HEK293 (cell line): ENCODE measurements at regions not wholly inside any gene's neighbourhood (a gene's known extent, or its start where the extent isn't known, plus 50 kb on each side); places are given as distances from the start of the nearest gene placed in this dataset.

ENCODE experiments used
- CTCF ChIA-PET: fragments of 350-600 bp; formaldehyde crosslinking; extraction: SDS; loops from one replicate; lab custom pipeline; 2021; ENCODE audit warnings: antibody characterized with exemption; lab: Yijun Ruan, JAX
- POLR2A ChIA-PET: fragments of 300-600 bp; formaldehyde crosslinking; extraction: SDS; loops from one replicate; lab custom pipeline; 2020; ENCODE audit warnings: antibody characterized with exemption, inconsistent platforms; lab: Yijun Ruan, JAX
- H3K27ac ChIP-seq: fragments of 200-500 bp; sonication (Bioruptor generic); 2 replicates; pipeline ENCODE4 v1.5.1; 2014; ENCODE audit warnings: low read depth, low read length, control low read depth, inconsistent platforms; ENCODE audit errors: extremely low read depth
- H3K36me3 ChIP-seq, 2 experiments: fragments of 200-500 bp in 1 of 2; sonication (Bioruptor generic) in 1 of 2; 1 replicate in 1 of 2; 2 replicates in 1 of 2; pipeline ENCODE4 v1.5.1; 2014 to 2017; ENCODE audit warnings: inconsistent platforms in 2 of 2, low read length in 2 of 2; ENCODE audit not compliant: control insufficient read depth in 2 of 2, insufficient read depth in 1 of 2
- H3K4me1 ChIP-seq: fragments of 200-500 bp; sonication (Bioruptor generic); 2 replicates; pipeline ENCODE4 v1.5.1; 2014; ENCODE audit warnings: mild to moderate bottlenecking, low read length, inconsistent platforms; ENCODE audit not compliant: control insufficient read depth, insufficient read depth
- H3K4me3 ChIP-seq: 2 replicates; pipeline ENCODE4 v1.5.1; 2011; ENCODE audit warnings: low read depth, mild to moderate bottlenecking, control low read depth, low read length, moderate library complexity
- H3K9me3 ChIP-seq: fragments of 200-500 bp; sonication (Bioruptor generic); 2 replicates; pipeline ENCODE4 v1.5.1; 2014; ENCODE audit warnings: low read depth, low read length, inconsistent platforms; ENCODE audit not compliant: control insufficient read depth, insufficient read depth
- BCL11A ChIP-seq: fragments of 450-650 bp; formaldehyde crosslinking; IDR thresholded peaks from 2 replicates; pipeline ENCODE4 v1.5.1; 2016; ENCODE audit warnings: low read depth, missing biosample characterization, missing genetic modification characterization
- HOXC10 ChIP-seq: sonication (generic); formaldehyde crosslinking; IDR thresholded peaks from 2 replicates; pipeline ENCODE4 v1.8.1; 2023; ENCODE audit warnings: mild to moderate bottlenecking, missing genetic modification reagents
- KLF1 ChIP-seq: fragments of 450-650 bp; formaldehyde crosslinking; IDR thresholded peaks from 2 replicates; pipeline ENCODE4 v1.5.1; 2016; ENCODE audit warnings: missing biosample characterization, missing genetic modification characterization
- KLF16 ChIP-seq: fragments of 450-650 bp; formaldehyde crosslinking; IDR thresholded peaks from 2 replicates; pipeline ENCODE4 v1.5.1; 2017; ENCODE audit warnings: missing biosample characterization, missing genetic modification characterization
- PRDM1 ChIP-seq: fragments of 450-650 bp; formaldehyde crosslinking; IDR thresholded peaks from 2 replicates; pipeline ENCODE4; 2016; ENCODE audit warnings: missing biosample characterization, missing genetic modification characterization
- SCRT1 ChIP-seq: fragments of 450-650 bp; formaldehyde crosslinking; IDR thresholded peaks from 2 replicates; pipeline ENCODE4 v1.5.1; 2016; ENCODE audit warnings: missing biosample characterization, missing genetic modification characterization, borderline replicate concordance
- SP7 ChIP-seq: fragments of 450-650 bp; formaldehyde crosslinking; IDR thresholded peaks from 2 replicates; pipeline ENCODE4 v1.5.1; 2016; ENCODE audit warnings: missing biosample characterization, missing genetic modification characterization
- ZFP37 ChIP-seq: fragments of 450-650 bp; formaldehyde crosslinking; IDR thresholded peaks from 2 replicates; pipeline ENCODE4 v1.5.1; 2016; ENCODE audit warnings: missing biosample characterization, missing genetic modification characterization
- ZNF114 ChIP-seq: fragments of 450-650 bp; formaldehyde crosslinking; IDR thresholded peaks from 2 replicates; pipeline ENCODE4 v1.5.0; 2017; ENCODE audit warnings: missing biosample characterization, missing genetic modification characterization
- ZNF239 ChIP-seq: fragments of 450-650 bp; formaldehyde crosslinking; IDR thresholded peaks from 2 replicates; pipeline ENCODE4 v1.5.1; 2016; ENCODE audit warnings: missing biosample characterization, missing genetic modification characterization
- ZNF324 ChIP-seq: fragments of 450-650 bp; formaldehyde crosslinking; IDR thresholded peaks from 2 replicates; pipeline ENCODE4 v1.5.1; 2016; ENCODE audit warnings: missing biosample characterization, missing genetic modification characterization
- ZNF335 ChIP-seq: fragments of 450-650 bp; formaldehyde crosslinking; conservative IDR thresholded peaks from 2 replicates; pipeline ENCODE4 v1.5.1; 2016; ENCODE audit warnings: missing biosample characterization, missing genetic modification characterization
- ZNF404 ChIP-seq: fragments of 450-650 bp; formaldehyde crosslinking; IDR thresholded peaks from 2 replicates; pipeline ENCODE4 v1.5.1; 2017; ENCODE audit warnings: missing biosample characterization, missing genetic modification characterization
- ZNF510 ChIP-seq: fragments of 450-650 bp; formaldehyde crosslinking; IDR thresholded peaks from 2 replicates; pipeline ENCODE4 v1.5.1; 2018; ENCODE audit warnings: mild to moderate bottlenecking, missing genetic modification characterization, missing biosample characterization; ENCODE audit not compliant: insufficient replicate concordance
- ZNF530 ChIP-seq: fragments of 450-650 bp; formaldehyde crosslinking; IDR thresholded peaks from 2 replicates; pipeline ENCODE4 v1.5.1; 2016; ENCODE audit warnings: low read depth, missing biosample characterization, missing genetic modification characterization
- ZNF555 ChIP-seq: fragments of 450-650 bp; formaldehyde crosslinking; conservative IDR thresholded peaks from 2 replicates; pipeline ENCODE4 v1.5.1; 2017; ENCODE audit warnings: missing biosample characterization, mild to moderate bottlenecking, missing genetic modification characterization, inconsistent platforms
- ZNF600 ChIP-seq: fragments of 450-650 bp; formaldehyde crosslinking; IDR thresholded peaks from 2 replicates; pipeline ENCODE4 v1.5.1; 2016; ENCODE audit warnings: missing biosample characterization, missing genetic modification characterization
- ZNF624 ChIP-seq: fragments of 450-650 bp; formaldehyde crosslinking; IDR thresholded peaks from 2 replicates; pipeline ENCODE4 v1.5.1; 2017; ENCODE audit warnings: missing biosample characterization, missing genetic modification characterization
- ZNF660 ChIP-seq: fragments of 450-650 bp; IDR thresholded peaks from 2 replicates; pipeline ENCODE4 v1.5.1; 2018; ENCODE audit warnings: missing biosample characterization, mild to moderate bottlenecking, missing genetic modification characterization
- ZNF664 ChIP-seq: fragments of 450-650 bp; formaldehyde crosslinking; IDR thresholded peaks from 2 replicates; pipeline ENCODE4 v1.5.1; 2016; ENCODE audit warnings: missing biosample characterization, missing genetic modification characterization
- ZNF670 ChIP-seq: fragments of 450-650 bp; formaldehyde crosslinking; IDR thresholded peaks from 2 replicates; pipeline ENCODE4 v1.5.1; 2016; ENCODE audit warnings: missing biosample characterization, missing genetic modification characterization, low read depth
- ZNF677 ChIP-seq: fragments of 450-650 bp; IDR thresholded peaks from 2 replicates; pipeline ENCODE4 v1.5.0; 2018; ENCODE audit warnings: missing biosample characterization, mild to moderate bottlenecking, missing genetic modification characterization, moderate library complexity
- ZNF830 ChIP-seq: fragments of 450-650 bp; IDR thresholded peaks from 2 replicates; pipeline ENCODE4 v1.5.0; 2018; ENCODE audit warnings: missing biosample characterization, missing genetic modification characterization, low read depth, mild to moderate bottlenecking, moderate library complexity
- TF ChIP-seq, protein P1 (sequence below): fragments of 450-650 bp; formaldehyde crosslinking; IDR thresholded peaks from 2 replicates; pipeline ENCODE4 v1.5.1; 2016; ENCODE audit warnings: missing biosample characterization, missing genetic modification characterization
- TF ChIP-seq, protein P2 (sequence below): fragments of 450-650 bp; formaldehyde crosslinking; IDR thresholded peaks from 2 replicates; pipeline ENCODE4 v1.5.1; 2016; ENCODE audit warnings: missing biosample characterization, missing genetic modification characterization, borderline replicate concordance

DNA sequence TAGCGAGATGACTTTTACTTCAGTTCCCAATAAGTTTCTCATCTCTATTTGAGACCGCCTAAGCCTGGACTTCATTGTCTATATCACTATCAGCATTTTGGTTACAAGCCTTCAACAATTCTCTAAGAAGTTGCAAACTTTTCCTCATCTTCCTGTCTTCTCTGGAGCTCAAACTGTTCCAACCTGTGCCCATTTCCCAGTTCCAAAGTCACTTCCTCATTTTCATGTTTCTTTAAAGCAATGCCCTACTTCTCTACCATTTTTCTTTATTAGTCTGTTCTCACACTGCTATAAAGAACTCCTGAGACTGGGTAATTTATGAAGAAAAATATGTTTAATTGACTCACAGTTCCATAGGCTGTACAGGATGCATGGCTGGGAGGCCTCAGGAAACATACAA lies 251.9 kb downstream of the TECRL start (continued):
- TF ChIP-seq, protein P1, sequence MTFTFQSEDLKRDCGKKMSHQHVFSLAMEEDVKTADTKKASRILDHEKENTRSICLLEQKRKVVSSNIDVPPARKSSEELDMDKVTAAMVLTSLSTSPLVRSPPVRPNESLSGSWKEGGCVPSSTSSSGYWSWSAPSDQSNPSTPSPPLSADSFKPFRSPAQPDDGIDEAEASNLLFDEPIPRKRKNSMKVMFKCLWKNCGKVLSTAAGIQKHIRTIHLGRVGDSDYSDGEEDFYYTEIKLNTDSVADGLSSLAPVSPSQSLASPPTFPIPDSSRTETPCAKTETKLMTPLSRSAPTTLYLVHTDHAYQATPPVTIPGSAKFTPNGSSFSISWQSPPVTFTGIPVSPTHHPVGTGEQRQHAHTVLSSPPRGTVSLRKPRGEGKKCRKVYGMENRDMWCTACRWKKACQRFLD (tag by site-specific recombination) = no peak
- TF ChIP-seq ZNF660 (no peak), BCL11A (tag by site-specific recombination) (no peak), HOXC10 (CRISPR knock-in tag) (no peak)
- TF ChIP-seq, all 188 proteins: peak for 0

DNA sequence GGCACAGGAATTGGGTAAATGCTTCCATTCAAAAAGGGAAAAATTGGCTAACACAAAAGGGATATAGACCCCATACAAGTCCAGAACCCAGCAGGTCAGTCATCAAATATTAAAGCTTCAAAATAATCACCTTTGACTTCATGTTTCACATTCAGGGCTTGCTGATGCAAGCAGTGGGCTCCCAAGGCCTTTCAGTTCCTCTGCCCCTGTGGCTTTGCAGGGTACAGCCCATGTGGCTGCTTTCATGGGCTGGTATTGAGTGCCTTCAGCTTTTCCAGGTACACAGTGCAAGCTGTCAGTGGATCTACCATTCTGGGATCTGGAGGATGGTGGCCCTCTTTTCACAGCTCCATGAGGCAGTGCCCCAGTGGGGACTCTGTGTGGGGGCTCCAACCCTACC lies 253.0 kb downstream of the TECRL start:
- ChIA-PET POLR2A (no interaction called here), CTCF (interaction anchor here (0.6 to 2.4 kb wide), 2 partner anchors 383 to 1814 kb away, joined by 3 to 14 read pairs; no protein-coding TSS in a partner anchor)
- no peak for TF ChIP-seq ZNF664
- TF ChIP-seq, protein P2, sequence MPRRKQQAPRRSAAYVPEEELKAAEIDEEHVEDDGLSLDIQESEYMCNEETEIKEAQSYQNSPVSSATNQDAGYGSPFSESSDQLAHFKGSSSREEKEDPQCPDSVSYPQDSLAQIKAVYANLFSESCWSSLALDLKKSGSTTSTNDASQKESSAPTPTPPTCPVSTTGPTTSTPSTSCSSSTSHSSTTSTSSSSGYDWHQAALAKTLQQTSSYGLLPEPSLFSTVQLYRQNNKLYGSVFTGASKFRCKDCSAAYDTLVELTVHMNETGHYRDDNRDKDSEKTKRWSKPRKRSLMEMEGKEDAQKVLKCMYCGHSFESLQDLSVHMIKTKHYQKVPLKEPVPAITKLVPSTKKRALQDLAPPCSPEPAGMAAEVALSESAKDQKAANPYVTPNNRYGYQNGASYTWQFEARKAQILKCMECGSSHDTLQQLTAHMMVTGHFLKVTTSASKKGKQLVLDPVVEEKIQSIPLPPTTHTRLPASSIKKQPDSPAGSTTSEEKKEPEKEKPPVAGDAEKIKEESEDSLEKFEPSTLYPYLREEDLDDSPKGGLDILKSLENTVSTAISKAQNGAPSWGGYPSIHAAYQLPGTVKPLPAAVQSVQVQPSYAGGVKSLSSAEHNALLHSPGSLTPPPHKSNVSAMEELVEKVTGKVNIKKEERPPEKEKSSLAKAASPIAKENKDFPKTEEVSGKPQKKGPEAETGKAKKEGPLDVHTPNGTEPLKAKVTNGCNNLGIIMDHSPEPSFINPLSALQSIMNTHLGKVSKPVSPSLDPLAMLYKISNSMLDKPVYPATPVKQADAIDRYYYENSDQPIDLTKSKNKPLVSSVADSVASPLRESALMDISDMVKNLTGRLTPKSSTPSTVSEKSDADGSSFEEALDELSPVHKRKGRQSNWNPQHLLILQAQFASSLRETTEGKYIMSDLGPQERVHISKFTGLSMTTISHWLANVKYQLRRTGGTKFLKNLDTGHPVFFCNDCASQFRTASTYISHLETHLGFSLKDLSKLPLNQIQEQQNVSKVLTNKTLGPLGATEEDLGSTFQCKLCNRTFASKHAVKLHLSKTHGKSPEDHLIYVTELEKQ (tag by site-specific recombination) = no peak
- Histone ChIP-seq H3K36me3 (no peaks in the 10 kb centered on the region), H3K4me1 (no peaks in the 10 kb centered on the region), H3K4me3 (no peak overlapping the region), H3K9me3 (no peaks in the 10 kb centered on the region), H3K27ac (no peak overlapping the region)

DNA sequence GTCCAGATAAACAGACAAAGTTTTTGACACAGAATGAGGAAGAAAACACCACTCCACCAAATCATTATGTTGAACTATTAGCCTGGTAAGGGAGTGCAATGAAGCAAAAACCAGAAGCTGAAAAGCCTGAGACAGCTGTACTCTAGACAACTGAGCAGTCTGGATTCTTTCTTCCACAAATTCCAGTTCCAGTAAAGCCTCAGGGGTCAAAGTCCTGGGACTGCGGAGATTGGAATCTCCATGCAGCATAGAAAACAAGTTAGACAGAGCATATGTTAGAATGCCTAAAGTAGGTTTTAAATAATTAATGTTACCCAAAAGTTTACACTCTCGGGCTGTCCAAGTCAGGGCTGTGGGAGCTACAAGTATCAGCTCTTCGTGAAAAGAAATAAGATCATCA lies 263.2 kb downstream of the TECRL start:
- ChIA-PET CTCF (no interaction called here), POLR2A (no interaction called here)
- TF ChIP-seq ZNF670 (tag by site-specific recombination) = no peak
- no peak for TF ChIP-seq ZNF600 (tag by site-specific recombination)
- TF ChIP-seq ZNF677 (tag by site-specific recombination) = no peak
- no peak for TF ChIP-seq ZNF660
- TF ChIP-seq ZNF830 = no peak
- TF ChIP-seq ZFP37 = no peak
- Histone ChIP-seq H3K36me3 (no peaks in the 10 kb centered on the region), H3K9me3 (no peaks in the 10 kb centered on the region), H3K4me1 (no peaks in the 10 kb centered on the region), H3K4me3 (no peak overlapping the region), H3K27ac (no peak overlapping the region)

DNA sequence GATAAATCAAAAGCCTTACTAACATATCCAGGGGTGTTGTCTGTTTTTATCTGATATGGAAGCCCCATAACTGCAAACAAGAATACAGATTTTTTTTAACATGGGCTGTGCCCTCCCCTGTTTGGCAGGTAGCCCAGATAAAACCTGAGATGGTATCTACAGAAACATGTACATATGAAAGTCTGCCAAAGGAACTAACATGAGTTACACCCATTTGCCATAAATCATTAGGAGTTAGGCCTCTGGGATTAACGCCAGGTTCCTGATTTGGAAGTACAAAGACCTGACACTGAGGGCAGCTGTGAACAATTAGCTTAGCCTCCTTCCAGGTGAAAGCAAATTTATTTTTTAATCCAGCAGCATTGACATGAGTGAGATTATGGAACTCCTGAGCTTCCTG lies 264.3 kb downstream of the TECRL start:
- Histone ChIP-seq H3K27ac (no peak overlapping the region), H3K36me3 (no peaks in the 10 kb centered on the region), H3K9me3 (no peaks in the 10 kb centered on the region), H3K4me1 (no peaks in the 10 kb centered on the region), H3K4me3 (no peak overlapping the region)
- CTCF ChIA-PET = no interaction called here
- POLR2A ChIA-PET = no interaction called here
- TF ChIP-seq ZNF114 (tag by site-specific recombination) (no peak), SCRT1 (no peak)

DNA sequence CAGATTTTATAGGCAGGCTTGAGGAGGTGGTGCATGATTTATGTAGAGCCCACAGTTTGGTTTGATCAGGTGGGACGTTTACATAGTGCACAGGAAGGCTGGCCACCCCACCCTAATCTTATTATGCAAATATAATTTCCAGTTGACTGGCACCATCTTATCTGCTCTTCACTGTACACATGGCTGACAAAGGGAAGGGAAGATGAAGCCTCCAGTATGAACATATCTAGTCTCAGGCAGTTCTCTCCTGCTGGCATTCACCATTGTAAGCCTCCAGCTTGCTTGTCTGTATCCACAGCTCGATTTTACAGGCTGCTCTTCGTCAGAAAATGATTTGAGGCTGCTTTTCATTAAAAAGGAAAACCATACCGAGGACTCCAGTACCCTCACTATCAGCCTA lies 278.3 kb downstream of the TECRL start:
- no peaks in the 10 kb centered on the region for H3K4me1 ChIP-seq
- H3K27ac ChIP-seq = no peak overlapping the region
- no peaks in the 10 kb centered on the region for H3K36me3 ChIP-seq
- CTCF ChIA-PET = no interaction called here
- POLR2A ChIA-PET = no interaction called here
- H3K4me3 ChIP-seq = no peak overlapping the region
- H3K9me3 ChIP-seq = no peaks in the 10 kb centered on the region
- TF ChIP-seq ZNF510 (tag by site-specific recombination) (no peak), ZNF404 (tag by site-specific recombination) (no peak), PRDM1 (tag by site-specific recombination) (no peak), ZNF239 (tag by site-specific recombination) (no peak), SP7 (tag by site-specific recombination) (no peak), ZNF555 (tag by site-specific recombination) (no peak), ZNF335 (tag by site-specific recombination) (no peak), ZNF324 (tag by site-specific recombination) (no peak), KLF1 (tag by site-specific recombination) (no peak), ZNF624 (no peak), KLF16 (tag by site-specific recombination) (no peak), ZNF530 (tag by site-specific recombination) (no peak)
